Fibroblast of pulmonary artery (primary cell): ENCODE measurements at regions not wholly inside any gene's neighbourhood (a gene's known extent, or its start where the extent isn't known, plus 50 kb on each side); places are given as distances from the start of the nearest gene placed in this dataset.

Experiments used
- DNase-seq: peaks from one replicate; pipeline ENCODE4 v3.0.0-alpha.2; 2010; ENCODE audit warnings: low read depth
- H3K4me3 ChIP-seq: replicated peaks from 2 replicates; pipeline ENCODE4 v1.5.1; 2011; ENCODE audit warnings: low read depth, mild to moderate bottlenecking, control low read depth, low read length, moderate library complexity
- CTCF ChIP-seq: IDR thresholded peaks from 2 replicates; pipeline ENCODE4 v1.5.1; 2011; ENCODE audit warnings: mild to moderate bottlenecking, control low read depth, low read length, inconsistent platforms; ENCODE audit errors: missing control alignments

GRCh38 chr2:41432459-41432858 is 615.4 kb upstream of the PKDCC start:
- no peak for DNase-seq
- TF ChIP-seq CTCF: no peak
- H3K4me3 ChIP-seq: no peak overlapping the region

GRCh38 chr2:41434991-41435390 is 612.8 kb upstream of the PKDCC start:
- H3K4me3 ChIP-seq: no peak overlapping the region
- TF ChIP-seq CTCF: no peak

GRCh38 chr2:41441958-41442357 is 605.9 kb upstream of the PKDCC start:
- DNase-seq: no peak
- TF ChIP-seq CTCF: no peak
- H3K4me3 ChIP-seq: no peak overlapping the region

More at GRCh38 chr2:41434991-41435390, 612.8 kb upstream of the PKDCC start:
- no peak for DNase-seq

- H3K4me3 ChIP-seq: no peak overlapping the region
- no peak for TF ChIP-seq CTCF
- no peak for DNase-seq
Measured at GRCh38 chr2:41445865-41446264, 602.0 kb upstream of the PKDCC start.

- H3K4me3 ChIP-seq: no peak overlapping the region
- DNase-seq: no peak
- TF ChIP-seq CTCF: no peak
Measured at GRCh38 chr2:41446266-41446665, 601.6 kb upstream of the PKDCC start.

GRCh38 chr2:41448221-41448620 is 599.6 kb upstream of the PKDCC start:
- no peak overlapping the region for H3K4me3 ChIP-seq
- no peak for DNase-seq
- no peak for TF ChIP-seq CTCF

- TF ChIP-seq CTCF: no peak
- DNase-seq: no peak
- no peak overlapping the region for H3K4me3 ChIP-seq
Measured at GRCh38 chr2:41457026-41457425, 590.8 kb upstream of the PKDCC start.
